ENCODE measurements at regions not wholly inside any gene's neighbourhood (a gene's known extent, or its start where the extent isn't known, plus 50 kb on each side); places are given as distances from the start of the nearest gene placed in this dataset.
A peak's percentile ranks its signal among the peaks of the same experiment; 100 is the strongest.

DNA sequence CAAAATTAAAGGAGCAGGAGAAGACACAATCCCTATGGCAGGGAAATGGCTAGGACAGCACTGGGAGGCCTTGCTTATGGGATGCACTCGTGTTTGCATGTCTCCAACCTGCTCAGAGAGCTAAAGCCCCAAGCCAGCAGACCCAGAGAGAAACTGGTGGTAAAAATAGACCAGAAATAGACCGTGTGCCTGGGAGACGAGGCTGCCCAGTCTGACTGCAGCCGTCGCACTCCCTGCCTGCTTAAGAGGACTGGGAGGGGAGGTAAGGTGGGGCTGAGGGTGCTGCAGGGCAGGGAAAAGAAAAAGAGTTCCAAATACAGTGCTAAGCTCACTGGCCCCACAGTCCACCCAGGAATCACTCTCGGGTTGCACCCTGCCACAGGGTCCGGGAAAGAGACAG is 633.5 kb downstream of the BCOR start:
- ChIA-PET CTCF (no interaction called here), POLR2A (no interaction called here)
- no peaks in the 10 kb centered on the region for H3K9me3 ChIP-seq (ENCODE audit: control insufficient read depth, insufficient read depth, low read depth, low read length)
- TF ChIP-seq ZNF404 (tag by site-specific recombination; IDR thresholded peaks at IDR 0.05): no peak
- no peak for TF ChIP-seq ZNF146 (tag by site-specific recombination; IDR thresholded peaks at IDR 0.05)
- H3K4me3 ChIP-seq (ENCODE audit: low read depth, low read length): no peak overlapping the region
- no peaks in the 10 kb centered on the region for H3K36me3 ChIP-seq (ENCODE audit: control insufficient read depth in 2 of 2, insufficient read depth in 1 of 2, low read length in 2 of 2)
- no peak overlapping the region for H3K27ac ChIP-seq (ENCODE audit: extremely low read depth, low read depth, low read length)
- H3K4me1 ChIP-seq (ENCODE audit: control insufficient read depth, insufficient read depth, low read length): no peaks in the 10 kb centered on the region

DNA sequence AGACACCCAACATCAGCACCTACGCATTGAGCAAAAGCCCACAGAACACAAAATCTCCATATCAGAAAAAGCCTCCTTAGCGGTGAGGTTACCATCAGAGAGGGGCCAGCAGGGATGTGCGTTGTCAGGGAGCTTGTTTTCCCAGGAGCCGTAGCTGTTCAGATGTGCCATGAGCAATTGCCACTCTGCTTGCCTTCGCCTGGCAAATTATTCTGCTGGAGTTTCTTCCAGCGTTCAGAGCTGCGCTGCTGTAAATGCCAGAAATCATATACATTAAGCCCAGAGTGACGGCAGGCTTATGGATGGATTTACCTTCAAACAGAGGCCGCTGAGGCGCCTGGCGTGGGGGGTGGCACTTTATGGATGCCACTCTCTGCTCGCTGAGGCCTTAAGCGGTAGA is 632.3 kb downstream of the BCOR start:
- ChIA-PET POLR2A (no interaction called here), CTCF (no interaction called here)
- Histone ChIP-seq H3K4me3 (ENCODE audit: low read depth, low read length) (no peak overlapping the region), H3K4me1 (ENCODE audit: control insufficient read depth, insufficient read depth, low read length) (no peaks in the 10 kb centered on the region), H3K36me3 (ENCODE audit: control insufficient read depth in 2 of 2, insufficient read depth in 1 of 2, low read length in 2 of 2) (no peaks in the 10 kb centered on the region), H3K27ac (ENCODE audit: extremely low read depth, low read depth, low read length) (no peak overlapping the region), H3K9me3 (ENCODE audit: control insufficient read depth, insufficient read depth, low read depth, low read length) (no peaks in the 10 kb centered on the region)
- TF ChIP-seq, protein P1, sequence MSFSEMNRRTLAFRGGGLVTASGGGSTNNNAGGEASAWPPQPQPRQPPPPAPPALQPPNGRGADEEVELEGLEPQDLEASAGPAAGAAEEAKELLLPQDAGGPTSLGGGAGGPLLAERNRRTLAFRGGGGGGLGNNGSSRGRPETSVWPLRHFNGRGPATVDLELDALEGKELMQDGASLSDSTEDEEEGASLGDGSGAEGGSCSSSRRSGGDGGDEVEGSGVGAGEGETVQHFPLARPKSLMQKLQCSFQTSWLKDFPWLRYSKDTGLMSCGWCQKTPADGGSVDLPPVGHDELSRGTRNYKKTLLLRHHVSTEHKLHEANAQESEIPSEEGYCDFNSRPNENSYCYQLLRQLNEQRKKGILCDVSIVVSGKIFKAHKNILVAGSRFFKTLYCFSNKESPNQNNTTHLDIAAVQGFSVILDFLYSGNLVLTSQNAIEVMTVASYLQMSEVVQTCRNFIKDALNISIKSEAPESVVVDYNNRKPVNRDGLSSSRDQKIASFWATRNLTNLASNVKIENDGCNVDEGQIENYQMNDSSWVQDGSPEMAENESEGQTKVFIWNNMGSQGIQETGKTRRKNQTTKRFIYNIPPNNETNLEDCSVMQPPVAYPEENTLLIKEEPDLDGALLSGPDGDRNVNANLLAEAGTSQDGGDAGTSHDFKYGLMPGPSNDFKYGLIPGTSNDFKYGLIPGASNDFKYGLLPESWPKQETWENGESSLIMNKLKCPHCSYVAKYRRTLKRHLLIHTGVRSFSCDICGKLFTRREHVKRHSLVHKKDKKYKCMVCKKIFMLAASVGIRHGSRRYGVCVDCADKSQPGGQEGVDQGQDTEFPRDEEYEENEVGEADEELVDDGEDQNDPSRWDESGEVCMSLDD (tag by site-specific recombination; IDR thresholded peaks at IDR 0.05): no peak
- TF ChIP-seq SCRT2 (tag by site-specific recombination; IDR thresholded peaks at IDR 0.05): no peak
- no peak for TF ChIP-seq ZNF747 (tag by site-specific recombination; IDR thresholded peaks at IDR 0.05)
- no peak for TF ChIP-seq ZNF549 (tag by site-specific recombination; IDR thresholded peaks at IDR 0.05)
- TF ChIP-seq, protein P2, sequence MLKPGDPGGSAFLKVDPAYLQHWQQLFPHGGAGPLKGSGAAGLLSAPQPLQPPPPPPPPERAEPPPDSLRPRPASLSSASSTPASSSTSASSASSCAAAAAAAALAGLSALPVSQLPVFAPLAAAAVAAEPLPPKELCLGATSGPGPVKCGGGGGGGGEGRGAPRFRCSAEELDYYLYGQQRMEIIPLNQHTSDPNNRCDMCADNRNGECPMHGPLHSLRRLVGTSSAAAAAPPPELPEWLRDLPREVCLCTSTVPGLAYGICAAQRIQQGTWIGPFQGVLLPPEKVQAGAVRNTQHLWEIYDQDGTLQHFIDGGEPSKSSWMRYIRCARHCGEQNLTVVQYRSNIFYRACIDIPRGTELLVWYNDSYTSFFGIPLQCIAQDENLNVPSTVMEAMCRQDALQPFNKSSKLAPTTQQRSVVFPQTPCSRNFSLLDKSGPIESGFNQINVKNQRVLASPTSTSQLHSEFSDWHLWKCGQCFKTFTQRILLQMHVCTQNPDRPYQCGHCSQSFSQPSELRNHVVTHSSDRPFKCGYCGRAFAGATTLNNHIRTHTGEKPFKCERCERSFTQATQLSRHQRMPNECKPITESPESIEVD (tag by site-specific recombination; IDR thresholded peaks at IDR 0.05): no peak
- no peak for TF ChIP-seq EGR2 (tag by site-specific recombination; IDR thresholded peaks at IDR 0.05; ENCODE audit: low read depth)
- TF ChIP-seq, protein P3, sequence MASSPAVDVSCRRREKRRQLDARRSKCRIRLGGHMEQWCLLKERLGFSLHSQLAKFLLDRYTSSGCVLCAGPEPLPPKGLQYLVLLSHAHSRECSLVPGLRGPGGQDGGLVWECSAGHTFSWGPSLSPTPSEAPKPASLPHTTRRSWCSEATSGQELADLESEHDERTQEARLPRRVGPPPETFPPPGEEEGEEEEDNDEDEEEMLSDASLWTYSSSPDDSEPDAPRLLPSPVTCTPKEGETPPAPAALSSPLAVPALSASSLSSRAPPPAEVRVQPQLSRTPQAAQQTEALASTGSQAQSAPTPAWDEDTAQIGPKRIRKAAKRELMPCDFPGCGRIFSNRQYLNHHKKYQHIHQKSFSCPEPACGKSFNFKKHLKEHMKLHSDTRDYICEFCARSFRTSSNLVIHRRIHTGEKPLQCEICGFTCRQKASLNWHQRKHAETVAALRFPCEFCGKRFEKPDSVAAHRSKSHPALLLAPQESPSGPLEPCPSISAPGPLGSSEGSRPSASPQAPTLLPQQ (tag by site-specific recombination; IDR thresholded peaks at IDR 0.05): no peak
- no peak for TF ChIP-seq ZNF571 (tag by site-specific recombination; IDR thresholded peaks at IDR 0.05)

DNA sequence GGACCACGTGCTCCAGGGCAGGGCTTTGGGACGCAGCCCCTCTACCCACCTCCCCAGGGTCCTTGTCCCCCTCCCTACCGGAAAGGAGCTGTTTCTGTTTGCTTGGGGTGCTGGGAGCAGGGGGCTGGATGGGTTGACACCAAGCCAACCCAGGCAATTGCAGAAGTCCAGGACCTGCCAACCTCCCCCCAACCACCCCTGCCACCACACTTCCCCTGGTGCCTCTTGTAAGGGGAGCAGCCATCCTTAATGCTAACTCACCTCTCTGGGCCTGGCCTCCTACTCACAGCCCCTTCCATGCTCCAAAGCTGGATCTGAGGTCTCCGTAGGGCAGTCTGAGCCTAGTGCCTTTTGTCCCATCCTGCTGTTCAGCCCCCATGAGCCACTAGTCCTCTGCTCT is 631.9 kb downstream of the BCOR start:
- Histone ChIP-seq H3K4me3 (ENCODE audit: low read depth, low read length) (no peak overlapping the region), H3K36me3 (ENCODE audit: control insufficient read depth in 2 of 2, insufficient read depth in 1 of 2, low read length in 2 of 2) (no peaks in the 10 kb centered on the region), H3K9me3 (ENCODE audit: control insufficient read depth, insufficient read depth, low read depth, low read length) (no peaks in the 10 kb centered on the region), H3K4me1 (ENCODE audit: control insufficient read depth, insufficient read depth, low read length) (no peaks in the 10 kb centered on the region), H3K27ac (ENCODE audit: extremely low read depth, low read depth, low read length) (no peak overlapping the region)
- ChIA-PET POLR2A (no interaction called here), CTCF (no interaction called here)
- no peak for TF ChIP-seq ZBTB48 (tag by site-specific recombination; IDR thresholded peaks at IDR 0.05)

DNA sequence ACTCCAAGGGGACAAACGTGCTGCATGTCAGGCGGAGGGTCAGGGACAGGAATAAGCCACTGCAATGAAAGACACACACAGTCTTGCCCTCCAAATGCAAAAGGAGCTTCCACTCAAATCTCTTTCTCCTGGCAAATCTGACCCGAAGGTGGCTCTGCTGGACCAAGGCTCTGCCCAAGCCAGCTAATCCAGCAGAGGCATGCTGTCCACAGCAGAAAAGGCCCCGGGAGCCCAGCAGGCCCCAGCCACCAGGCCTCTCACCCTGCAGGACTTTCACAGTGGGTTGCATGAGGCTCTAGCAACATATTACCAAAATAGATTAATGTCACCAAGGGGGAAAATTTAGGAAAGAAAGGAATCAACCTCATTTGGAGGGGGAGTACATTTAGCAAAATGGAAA is 628.6 kb downstream of the BCOR start:
- no peaks in the 10 kb centered on the region for H3K36me3 ChIP-seq (ENCODE audit: control insufficient read depth in 2 of 2, insufficient read depth in 1 of 2, low read length in 2 of 2)
- no peak for TF ChIP-seq ZNF211 (tag by site-specific recombination; IDR thresholded peaks at IDR 0.05; ENCODE audit: low read depth)
- TF ChIP-seq ZIC2 (tag by site-specific recombination; IDR thresholded peaks at IDR 0.05): peak; percentile 28; the same call in 1 of the 2 replicates
- ChIA-PET POLR2A (no interaction called here), CTCF (interaction anchor here (0.6 kb wide), 1 partner anchor 165 kb away, joined by 3 read pairs; no protein-coding TSS in a partner anchor)
- H3K27ac ChIP-seq (ENCODE audit: extremely low read depth, low read depth, low read length): no peak overlapping the region
- H3K4me1 ChIP-seq (ENCODE audit: control insufficient read depth, insufficient read depth, low read length): no peaks in the 10 kb centered on the region
- no peaks in the 10 kb centered on the region for H3K9me3 ChIP-seq (ENCODE audit: control insufficient read depth, insufficient read depth, low read depth, low read length)
- no peak overlapping the region for H3K4me3 ChIP-seq (ENCODE audit: low read depth, low read length)

Data from HEK293 (cell line).